ENCODE measurements at regions not wholly inside any gene's neighbourhood (a gene's known extent, or its start where the extent isn't known, plus 50 kb on each side); places are given as distances from the start of the nearest gene placed in this dataset.

DNA sequence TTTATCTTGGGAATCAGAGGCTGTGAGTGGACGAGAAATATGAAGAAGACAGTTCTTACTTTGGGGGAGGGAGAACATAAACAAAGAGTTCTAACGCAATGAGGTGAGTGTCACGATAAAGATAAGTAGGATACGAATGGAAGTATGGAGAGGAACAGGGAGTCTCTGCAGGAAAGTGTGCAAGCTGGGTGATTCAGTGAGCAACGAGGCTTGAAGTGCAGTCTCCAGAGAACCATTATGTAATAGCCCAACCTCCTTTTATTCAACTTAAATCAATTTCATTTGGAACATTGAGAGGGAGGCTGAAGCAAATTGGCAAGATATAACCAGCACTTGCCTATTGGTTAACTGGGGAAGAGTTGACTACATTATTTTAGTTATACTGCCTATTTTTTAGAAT is 99.3 kb upstream of the PLD5 start:
- H3K18ac ChIP-seq (ENCODE audit: extremely low read depth, low read length), result no peak overlapping the region
- H3K4me2 ChIP-seq (ENCODE audit: insufficient read depth in 1 of 2, low read depth in 2 of 2, low read length in 2 of 2), result no peak overlapping the region
- H3K14ac ChIP-seq (ENCODE audit: insufficient read length), result no peak overlapping the region
- H2AK5ac ChIP-seq (ENCODE audit: low read depth, low read length), result no peak overlapping the region
- ChIA-PET POLR2A (ENCODE audit: partially characterized antibody) (no interaction called here), CTCF (ENCODE audit: partially characterized antibody) (no interaction called here)
- no peak overlapping the region for H3K4me3 ChIP-seq (ENCODE audit: extremely low read depth in 1 of 4, insufficient read depth in 2 of 4, low read depth in 3 of 4, low read length in 4 of 4)
- no peak overlapping the region for H3K27ac ChIP-seq (ENCODE audit: low read depth, low read length)
- H3K23me2 ChIP-seq (ENCODE audit: low read depth, low read length), result no peaks in the 10 kb centered on the region; the same call in 1 of the 2 replicates
- no peaks in the 10 kb centered on the region for H3K27me3 ChIP-seq (replicated peaks in 1 of 4; ENCODE audit: control insufficient read depth in 3 of 4, extremely low read depth in 1 of 4, insufficient read depth in 3 of 4, low read length in 3 of 4)
- no peaks in the 10 kb centered on the region for H3K36me3 ChIP-seq (ENCODE audit: control insufficient read depth in 2 of 4, insufficient read depth in 4 of 4, low read length in 3 of 4)
- no peak overlapping the region for H4K5ac ChIP-seq (ENCODE audit: insufficient read length, low read depth, low read length)
- no peak overlapping the region for H3K56ac ChIP-seq (replicated peaks; ENCODE audit: insufficient read length, low read depth, low read length)
- H2BK120ac ChIP-seq (replicated peaks; ENCODE audit: low read depth, low read length), result no peak overlapping the region
- 0 out of 2 replicates have a peak overlapping the region, but pooled peaks have one; percentile 44 for H2AFZ ChIP-seq (ENCODE audit: low read length)
- H3K9ac ChIP-seq (replicated peaks in 1 of 4; ENCODE audit: extremely low read depth in 1 of 4, low read depth in 3 of 4, low read length in 3 of 4), result no peak overlapping the region
- no peak overlapping the region for H2BK5ac ChIP-seq (ENCODE audit: low read depth, low read length)
- TF ChIP-seq EZH2 (IDR thresholded peaks at IDR 0.05; ENCODE audit: low read depth, low read length, severe bottlenecking) (no peak), KDM4A (IDR thresholded peaks at IDR 0.05; ENCODE audit: low read depth, low read length, severe bottlenecking) (no peak), RBBP5 (IDR thresholded peaks at IDR 0.05; ENCODE audit: borderline replicate concordance, low read depth, low read length) (no peak)
- H2BK12ac ChIP-seq (ENCODE audit: low read depth, low read length), result 0 out of 2 replicates have a peak overlapping the region, but pooled peaks have one; percentile 28
- no peak overlapping the region for H3K23ac ChIP-seq (ENCODE audit: insufficient read length)
- no peaks in the 10 kb centered on the region for H4K20me1 ChIP-seq (replicated peaks in 1 of 2; ENCODE audit: control insufficient read depth in 1 of 2, insufficient read depth in 2 of 2, low read length in 2 of 2)
- DNase-seq (ENCODE audit: low read depth in 1 of 2, low spot score in 2 of 2) (no peak), FAIRE-seq (no peak)
- H3K4ac ChIP-seq (replicated peaks; ENCODE audit: insufficient read length, low read depth, low read length), result no peak overlapping the region
- no peak overlapping the region for H2BK20ac ChIP-seq (ENCODE audit: low read length)
- H4K91ac ChIP-seq (replicated peaks; ENCODE audit: insufficient read length, low read length), result no peak overlapping the region
- no peak overlapping the region for H2BK15ac ChIP-seq (ENCODE audit: low read length)
- 95% methylated on average over 5 of the region's 5 CpGs; no CpG with 5 or more reads in 1 of the 2 experiments for WGBS, 2 experiments (ENCODE audit: extremely low coverage in 1 of 2, insufficient coverage in 1 of 2, insufficient read length in 1 of 2, insufficient replicate concordance in 2 of 2, low coverage in 1 of 2, low lambda C conversion rate in 2 of 2, missing lambda C conversion rate in 1 of 2)
- H4K8ac ChIP-seq (ENCODE audit: extremely low read depth, insufficient read depth, low read length), result no peak overlapping the region
- H3K79me2 ChIP-seq (ENCODE audit: control insufficient read depth in 1 of 2, insufficient read depth in 2 of 2, low read length in 2 of 2), result no peaks in the 10 kb centered on the region
- H3K79me1 ChIP-seq (ENCODE audit: low read depth, low read length), result no peaks in the 10 kb centered on the region
- H3K9me3 ChIP-seq (ENCODE audit: insufficient read depth in 2 of 2, low read depth in 1 of 2, low read length in 1 of 2), result no peaks in the 10 kb centered on the region
- H3K4me1 ChIP-seq (replicated peaks in 1 of 4; ENCODE audit: control insufficient read depth in 3 of 4, insufficient read depth in 4 of 4, low read length in 3 of 4), result no peaks in the 10 kb centered on the region
